ENCODE measurements at regions not wholly inside any gene's neighbourhood (a gene's known extent, or its start where the extent isn't known, plus 50 kb on each side); places are given as distances from the start of the nearest gene placed in this dataset.

DNA sequence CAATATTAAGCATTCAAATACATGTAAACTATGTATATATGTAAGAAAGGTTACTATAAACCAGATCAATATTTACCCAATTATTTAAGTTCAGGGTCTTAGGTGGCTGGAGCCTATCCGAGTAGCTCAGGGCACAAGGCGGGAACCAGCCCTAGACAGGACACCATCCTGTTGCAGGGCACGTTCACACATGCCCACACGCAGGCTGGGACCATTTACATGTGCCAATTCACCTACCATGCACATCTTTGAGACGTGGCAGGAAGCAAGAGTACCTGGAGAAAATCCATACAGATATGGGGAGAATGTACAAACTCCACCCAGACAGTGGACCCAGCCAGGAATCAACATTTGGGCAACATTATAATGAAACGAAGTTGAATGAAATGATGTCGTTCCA lies 263.0 kb upstream of the E2F7 start:
- Histone ChIP-seq H4K91ac (ENCODE audit: low read depth, low read length) (no peak overlapping the region), H3K23ac (ENCODE audit: low read length) (peak overlapping the region; percentile 53), H3K14ac (ENCODE audit: low read length) (no peak overlapping the region), H2AK5ac (ENCODE audit: low read length) (no peak overlapping the region), H3K4me3 (ENCODE audit: low read depth, low read length) (no peak overlapping the region), H4K12ac (ENCODE audit: low read depth, low read length) (no peak overlapping the region), H2BK5ac (ENCODE audit: low read depth, low read length, poor library complexity) (no peak overlapping the region), H3K36me3 (ENCODE audit: control insufficient read depth in 1 of 2, insufficient read depth in 2 of 2, low read length in 2 of 2) (no peaks in the 10 kb centered on the region), H3K18ac (ENCODE audit: low read length) (no peak overlapping the region), H3K27me3 (ENCODE audit: insufficient read depth, low read length) (peaks cover 12% of the 10 kb centered on the region), H3K9me3 (ENCODE audit: insufficient read depth, low read depth, low read length) (no peaks in the 10 kb centered on the region), H3K4ac (ENCODE audit: low read depth, low read length) (no peak overlapping the region), H2BK120ac (ENCODE audit: insufficient read depth, low read length, poor library complexity) (no peak overlapping the region), H4K8ac (ENCODE audit: low read depth, low read length) (no peak overlapping the region), H3K27ac (ENCODE audit: low read depth, low read length) (no peak overlapping the region), H3K9ac (ENCODE audit: low read length) (no peak overlapping the region), H2BK12ac (ENCODE audit: low read length) (no peak overlapping the region), H3K79me2 (ENCODE audit: control insufficient read depth, insufficient read depth, low read length, poor library complexity) (no peaks in the 10 kb centered on the region), H3K4me2 (ENCODE audit: low read length) (no peak overlapping the region), H2AFZ (ENCODE audit: insufficient read depth, low read length, poor library complexity) (no peak overlapping the region), H3K79me1 (ENCODE audit: low read length) (no peaks in the 10 kb centered on the region), H3K4me1 (ENCODE audit: control insufficient read depth in 1 of 2, insufficient read depth in 2 of 2, low read length in 2 of 2) (peaks cover 2% of the 10 kb centered on the region in 2 experiments)
- WGBS (ENCODE audit: extremely low coverage, insufficient coverage, insufficient read length) = no CpG with 5 or more reads among the region's 7 CpGs
- no peak for DNase-seq

DNA sequence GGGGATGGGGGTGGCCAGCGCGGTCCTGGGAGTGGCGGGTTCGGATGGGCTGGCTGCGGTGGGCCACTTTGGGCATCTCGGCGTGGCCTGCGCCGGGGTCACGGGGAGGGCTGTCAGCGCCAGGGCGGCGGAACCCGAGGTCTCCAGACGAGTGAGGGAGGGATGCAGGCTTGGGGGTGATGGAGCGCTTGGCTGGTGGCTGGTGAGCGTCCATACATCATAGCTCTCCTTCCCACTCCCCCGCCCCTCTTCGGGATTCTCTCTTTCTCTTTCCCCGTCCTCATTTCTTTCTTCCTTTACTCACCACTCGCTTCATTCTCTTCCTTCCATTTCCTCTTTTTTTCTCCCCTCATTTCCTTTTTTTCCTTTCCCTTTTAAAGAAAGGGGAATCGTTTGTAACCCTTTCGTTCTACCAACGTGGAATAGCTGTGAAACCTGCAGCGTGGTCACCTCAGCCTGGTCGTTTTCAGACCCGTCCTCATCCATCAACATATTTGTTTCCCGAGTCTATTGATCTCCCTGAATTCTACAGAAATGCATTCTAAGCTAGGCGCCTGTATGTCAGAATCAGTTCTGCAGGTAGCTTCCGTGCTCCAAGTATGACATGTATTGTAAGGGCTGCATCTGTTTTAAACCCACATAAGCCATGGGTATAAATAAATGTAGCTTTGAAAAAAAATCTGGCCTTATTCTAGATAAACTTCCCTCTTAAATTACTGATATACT lies 260.3 kb upstream of the E2F7 start:
- DNase-seq = no peak
- Histone ChIP-seq H4K91ac (ENCODE audit: low read depth, low read length) (no peak overlapping the region), H4K12ac (ENCODE audit: low read depth, low read length) (no peak overlapping the region), H3K23ac (ENCODE audit: low read length) (no peak overlapping the region), H3K14ac (ENCODE audit: low read length) (no peak overlapping the region), H3K9ac (ENCODE audit: low read length) (no peak overlapping the region), H3K36me3 (ENCODE audit: control insufficient read depth in 1 of 2, insufficient read depth in 2 of 2, low read length in 2 of 2) (no peaks in the 10 kb centered on the region), H3K79me1 (ENCODE audit: low read length) (no peaks in the 10 kb centered on the region), H3K4ac (ENCODE audit: low read depth, low read length) (no peak overlapping the region), H2AK5ac (ENCODE audit: low read length) (no peak overlapping the region), H3K18ac (ENCODE audit: low read length) (no peak overlapping the region), H3K4me3 (ENCODE audit: low read depth, low read length) (no peak overlapping the region), H3K9me3 (ENCODE audit: insufficient read depth, low read depth, low read length) (no peaks in the 10 kb centered on the region), H3K27me3 (ENCODE audit: insufficient read depth, low read length) (peaks cover 12% of the 10 kb centered on the region), H3K4me1 (ENCODE audit: control insufficient read depth in 1 of 2, insufficient read depth in 2 of 2, low read length in 2 of 2) (peaks cover 2% of the 10 kb centered on the region in 2 experiments), H2BK12ac (ENCODE audit: low read length) (no peak overlapping the region), H3K79me2 (ENCODE audit: control insufficient read depth, insufficient read depth, low read length, poor library complexity) (no peaks in the 10 kb centered on the region), H3K4me2 (ENCODE audit: low read length) (peak overlapping the region; percentile 98), H2BK120ac (ENCODE audit: insufficient read depth, low read length, poor library complexity) (no peak overlapping the region), H2AFZ (ENCODE audit: insufficient read depth, low read length, poor library complexity) (no peak overlapping the region), H2BK5ac (ENCODE audit: low read depth, low read length, poor library complexity) (no peak overlapping the region), H4K8ac (ENCODE audit: low read depth, low read length) (no peak overlapping the region), H3K27ac (ENCODE audit: low read depth, low read length) (no peak overlapping the region)
- 100% methylated on average over 1 of the region's 30 CpGs for WGBS (ENCODE audit: extremely low coverage, insufficient coverage, insufficient read length)

DNA sequence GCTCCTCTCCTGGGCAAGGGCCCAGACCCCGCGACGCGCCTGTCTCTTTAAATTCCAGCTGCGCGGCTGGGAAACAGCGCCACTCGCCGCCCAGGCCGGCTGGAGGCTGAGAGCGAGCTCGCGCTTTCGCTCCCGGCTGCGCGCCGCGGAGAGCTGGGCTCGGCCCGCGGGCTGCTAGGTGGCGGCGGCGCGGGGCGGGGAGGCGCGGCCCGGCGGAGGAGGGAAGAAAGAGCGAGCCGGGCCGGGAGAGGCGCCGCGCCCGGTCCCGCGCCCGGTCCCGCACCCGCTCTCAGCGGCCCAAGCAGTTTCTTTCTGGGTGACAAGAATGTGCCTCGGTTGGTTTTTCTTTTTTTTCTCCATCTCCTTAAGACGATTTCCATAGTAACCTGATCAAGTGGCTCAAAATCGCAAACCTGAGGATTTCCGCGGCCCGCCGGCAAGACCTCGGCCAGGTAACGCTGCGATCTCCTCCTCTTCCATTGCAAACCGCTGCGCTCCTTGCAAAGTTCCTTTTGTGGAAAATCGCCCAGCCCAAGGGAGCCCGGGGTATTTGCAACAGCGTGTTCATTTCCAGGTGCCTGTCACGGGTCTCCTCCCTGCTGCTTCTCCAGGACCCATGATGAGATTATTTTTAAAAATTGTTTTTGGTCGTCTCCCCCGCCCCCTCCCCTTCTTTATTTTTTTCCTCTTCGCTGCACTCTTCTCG lies 259.5 kb upstream of the E2F7 start:
- Histone ChIP-seq H2BK5ac (ENCODE audit: low read depth, low read length, poor library complexity) (no peak overlapping the region), H3K9me3 (ENCODE audit: insufficient read depth, low read depth, low read length) (no peaks in the 10 kb centered on the region), H3K14ac (ENCODE audit: low read length) (no peak overlapping the region)

DNA sequence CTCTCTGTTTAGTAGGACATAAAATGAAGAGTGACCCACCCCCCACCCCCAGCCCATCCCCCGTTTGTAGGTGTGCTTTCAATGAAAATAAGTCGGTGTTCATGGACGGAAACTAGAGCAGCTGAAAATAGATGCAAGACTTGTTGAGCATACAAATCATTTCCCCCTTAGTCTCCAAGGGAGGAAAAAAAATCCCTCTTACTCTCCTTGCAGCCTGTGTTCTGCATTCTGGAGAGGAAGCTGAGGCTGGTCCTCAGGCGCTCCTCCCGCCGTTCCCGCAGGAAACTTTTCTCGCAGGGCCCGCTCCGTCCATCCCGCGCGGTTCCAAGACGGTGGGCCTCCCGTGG lies 259.0 kb upstream of the E2F7 start:
- no peaks in the 10 kb centered on the region for H3K36me3 ChIP-seq (ENCODE audit: control insufficient read depth in 1 of 2, insufficient read depth in 2 of 2, low read length in 2 of 2)
- no CpG with 5 or more reads among the region's 15 CpGs for WGBS (ENCODE audit: extremely low coverage, insufficient coverage, insufficient read length)

More for the DNA sequence above, 259.5 kb upstream of the E2F7 start:
- Histone ChIP-seq H4K12ac (ENCODE audit: low read depth, low read length) (no peak overlapping the region), H3K4me3 (ENCODE audit: low read depth, low read length) (peak overlapping the region; percentile 62), H2BK12ac (ENCODE audit: low read length) (no peak overlapping the region), H2AK5ac (ENCODE audit: low read length) (no peak overlapping the region), H3K79me1 (ENCODE audit: low read length) (no peaks in the 10 kb centered on the region), H3K36me3 (ENCODE audit: control insufficient read depth in 1 of 2, insufficient read depth in 2 of 2, low read length in 2 of 2) (no peaks in the 10 kb centered on the region), H3K27me3 (ENCODE audit: insufficient read depth, low read length) (peaks cover 12% of the 10 kb centered on the region), H3K79me2 (ENCODE audit: control insufficient read depth, insufficient read depth, low read length, poor library complexity) (no peaks in the 10 kb centered on the region), H2AFZ (ENCODE audit: insufficient read depth, low read length, poor library complexity) (peak overlapping the region; percentile 99), H3K4me1 (ENCODE audit: control insufficient read depth in 1 of 2, insufficient read depth in 2 of 2, low read length in 2 of 2) (peaks cover 2% of the 10 kb centered on the region in 2 experiments), H3K9ac (ENCODE audit: low read length) (no peak overlapping the region), H3K23ac (ENCODE audit: low read length) (no peak overlapping the region), H4K8ac (ENCODE audit: low read depth, low read length) (peak overlapping the region; percentile 53), H2BK120ac (ENCODE audit: insufficient read depth, low read length, poor library complexity) (no peak overlapping the region), H3K4ac (ENCODE audit: low read depth, low read length) (no peak overlapping the region), H3K27ac (ENCODE audit: low read depth, low read length) (no peak overlapping the region), H3K18ac (ENCODE audit: low read length) (no peak overlapping the region), H3K4me2 (ENCODE audit: low read length) (peak overlapping the region; percentile 98), H4K91ac (ENCODE audit: low read depth, low read length) (no peak overlapping the region)
- WGBS (ENCODE audit: extremely low coverage, insufficient coverage, insufficient read length) = no CpG with 5 or more reads among the region's 64 CpGs
- peak; percentile 42 to 75 for DNase-seq

More for the DNA sequence above, 259.0 kb upstream of the E2F7 start:
- H2BK120ac ChIP-seq (ENCODE audit: insufficient read depth, low read length, poor library complexity) = no peak overlapping the region
- no peaks in the 10 kb centered on the region for H3K79me1 ChIP-seq (ENCODE audit: low read length)
- H2BK12ac ChIP-seq (ENCODE audit: low read length) = no peak overlapping the region
- H3K9me3 ChIP-seq (ENCODE audit: insufficient read depth, low read depth, low read length) = no peaks in the 10 kb centered on the region
- H4K12ac ChIP-seq (ENCODE audit: low read depth, low read length) = no peak overlapping the region
- H2AK5ac ChIP-seq (ENCODE audit: low read length) = no peak overlapping the region
- peaks cover 2% of the 10 kb centered on the region in 2 experiments for H3K4me1 ChIP-seq (ENCODE audit: control insufficient read depth in 1 of 2, insufficient read depth in 2 of 2, low read length in 2 of 2)
- H3K27me3 ChIP-seq (ENCODE audit: insufficient read depth, low read length) = peaks cover 12% of the 10 kb centered on the region
- no peak overlapping the region for H3K23ac ChIP-seq (ENCODE audit: low read length)
- no peak overlapping the region for H2BK5ac ChIP-seq (ENCODE audit: low read depth, low read length, poor library complexity)
- DNase-seq = no peak
- H3K4me3 ChIP-seq (ENCODE audit: low read depth, low read length) = peak overlapping the region; percentile 62
- H3K14ac ChIP-seq (ENCODE audit: low read length) = no peak overlapping the region
- peak overlapping the region; percentile 98 for H3K4me2 ChIP-seq (ENCODE audit: low read length)
- H3K79me2 ChIP-seq (ENCODE audit: control insufficient read depth, insufficient read depth, low read length, poor library complexity) = no peaks in the 10 kb centered on the region
- no peak overlapping the region for H3K4ac ChIP-seq (ENCODE audit: low read depth, low read length)
- H4K91ac ChIP-seq (ENCODE audit: low read depth, low read length) = no peak overlapping the region
- no peak overlapping the region for H3K18ac ChIP-seq (ENCODE audit: low read length)
- H3K9ac ChIP-seq (ENCODE audit: low read length) = peak overlapping the region; percentile 66
- no peak overlapping the region for H3K27ac ChIP-seq (ENCODE audit: low read depth, low read length)
- peak overlapping the region; percentile 99 for H2AFZ ChIP-seq (ENCODE audit: insufficient read depth, low read length, poor library complexity)
- peak overlapping the region; percentile 53 for H4K8ac ChIP-seq (ENCODE audit: low read depth, low read length)
